WTC11 (cell line): ENCODE measurements at regions not wholly inside any gene's neighbourhood (a gene's known extent, or its start where the extent isn't known, plus 50 kb on each side); places are given as distances from the start of the nearest gene placed in this dataset.

Experiments
- ATAC-seq: fragments of 200-7000 bp; cut with Tn5 transposase; 2 replicates; pipeline ENCODE4 v1.10.0; 2021; ENCODE audit warnings: mild to moderate bottlenecking, moderate library complexity
- CTCF ChIA-PET: fragments of 300-600 bp; sonication (Branson Sonifier 250); formaldehyde crosslinking; loops from one replicate; lab custom pipeline; 2021; ENCODE audit warnings: antibody characterized with exemption; lab: Charles Lee
- POLR2A ChIA-PET: fragments of 350-600 bp; sonication (Branson Sonifier 250); formaldehyde crosslinking; loops from one replicate; lab custom pipeline; 2021; ENCODE audit warnings: antibody characterized with exemption; lab: Charles Lee
- DNase-seq: peaks from one replicate; pipeline ENCODE4 v3.0.0; 2021; ENCODE audit warnings: low spot score
- H3K27ac Mint-ChIP-seq: 2 replicates; pipeline ENCODE4 v1.8.0; 2021; ENCODE audit warnings: mixed read lengths
- H3K27me3 Mint-ChIP-seq: 2 replicates; pipeline ENCODE4 v1.8.0; 2021; ENCODE audit warnings: low read depth, mild to moderate bottlenecking, moderate library complexity, mixed read lengths
- H3K36me3 Mint-ChIP-seq: 2 replicates; pipeline ENCODE4 v1.8.0; 2021; ENCODE audit warnings: mixed read lengths
- H3K4me1 Mint-ChIP-seq: 2 replicates; pipeline ENCODE4 v1.8.0; 2022; ENCODE audit warnings: mixed read lengths
- H3K4me3 Mint-ChIP-seq: 2 replicates; pipeline ENCODE4 v1.8.0; 2021; ENCODE audit warnings: mild to moderate bottlenecking, moderate library complexity, mixed read lengths
- H3K9me3 Mint-ChIP-seq: 2 replicates; pipeline ENCODE4 v1.8.0; 2021; ENCODE audit warnings: mixed read lengths
- CBFB ChIP-seq: sonication (generic); formaldehyde crosslinking; IDR thresholded peaks from 2 replicates; pipeline ENCODE4 v1.8.1; 2022; ENCODE audit warnings: mild to moderate bottlenecking, low read depth, missing genetic modification reagents
- CREM ChIP-seq: sonication (generic); formaldehyde crosslinking; IDR thresholded peaks from 2 replicates; pipeline ENCODE4 v1.8.1; 2022; ENCODE audit warnings: mild to moderate bottlenecking, missing genetic modification reagents, moderate library complexity
- EMX1 ChIP-seq: fragments of 250-450 bp; sonication (Bioruptor Pico); IDR thresholded peaks from 2 replicates; pipeline ENCODE4 v1.8.0; 2021; ENCODE audit warnings: mild to moderate bottlenecking
- ESRRA ChIP-seq: sonication (generic); formaldehyde crosslinking; IDR thresholded peaks from 2 replicates; pipeline ENCODE4 v1.8.1; 2022; ENCODE audit warnings: mild to moderate bottlenecking, missing genetic modification reagents, borderline replicate concordance
- GRHL2 ChIP-seq: fragments of 250-450 bp; sonication (Bioruptor Pico); IDR thresholded peaks from 2 replicates; pipeline ENCODE4 v1.8.0; 2022; ENCODE audit warnings: mild to moderate bottlenecking, moderate library complexity; ENCODE audit not compliant: insufficient replicate concordance, severe bottlenecking
- GTF2I ChIP-seq: fragments of 250-450 bp; sonication (Bioruptor Pico); conservative IDR thresholded peaks from 2 replicates; pipeline ENCODE4 v1.4.0; 2021; ENCODE audit warnings: mild to moderate bottlenecking
- NR1H2 ChIP-seq: sonication (generic); formaldehyde crosslinking; IDR thresholded peaks from 2 replicates; pipeline ENCODE4 v1.9.0; 2021; ENCODE audit warnings: mild to moderate bottlenecking, moderate library complexity, missing genetic modification reagents
- NR2C2 ChIP-seq: sonication (generic); formaldehyde crosslinking; IDR thresholded peaks from 2 replicates; pipeline ENCODE4 v1.8.0; 2022; ENCODE audit warnings: mild to moderate bottlenecking, missing genetic modification reagents
- OVOL2 ChIP-seq: fragments of 250-450 bp; sonication (Bioruptor Pico); IDR thresholded peaks from 2 replicates; pipeline ENCODE4 v1.9.0; 2021; ENCODE audit warnings: mild to moderate bottlenecking, borderline replicate concordance
- PRRX2 ChIP-seq: fragments of 250-450 bp; sonication (Bioruptor Pico); IDR thresholded peaks from 2 replicates; pipeline ENCODE4 v1.8.0; 2021; ENCODE audit warnings: mild to moderate bottlenecking
- RORB ChIP-seq: fragments of 250-450 bp; sonication (Bioruptor Pico); IDR thresholded peaks from 2 replicates; pipeline ENCODE4 v1.9.0; 2021; ENCODE audit warnings: mild to moderate bottlenecking
- SMAD3 ChIP-seq: sonication (generic); formaldehyde crosslinking; IDR thresholded peaks from 2 replicates; pipeline ENCODE4 v1.8.0; 2022; ENCODE audit warnings: missing genetic modification reagents, mild to moderate bottlenecking, borderline replicate concordance
- SOX15 ChIP-seq: fragments of 250-450 bp; sonication (Bioruptor Pico); IDR thresholded peaks from 2 replicates; pipeline ENCODE4 v1.9.0; 2021; ENCODE audit warnings: mild to moderate bottlenecking
- TCF7 ChIP-seq: sonication (generic); formaldehyde crosslinking; IDR thresholded peaks from 2 replicates; pipeline ENCODE4 v1.8.0; 2022; ENCODE audit warnings: mild to moderate bottlenecking, low read depth, missing genetic modification reagents, moderate library complexity
- TEAD4 ChIP-seq: sonication (generic); formaldehyde crosslinking; IDR thresholded peaks from 2 replicates; pipeline ENCODE4 v1.8.0; 2022; ENCODE audit warnings: mild to moderate bottlenecking, missing genetic modification reagents
- ZNF121 ChIP-seq: sonication (generic); formaldehyde crosslinking; IDR thresholded peaks from 2 replicates; pipeline ENCODE4 v1.8.0; 2023; ENCODE audit warnings: missing genetic modification reagents
- ZNF138 ChIP-seq: sonication (generic); formaldehyde crosslinking; conservative IDR thresholded peaks from 2 replicates; pipeline ENCODE4 v1.8.1; 2022; ENCODE audit warnings: mild to moderate bottlenecking, moderate library complexity, missing genetic modification reagents
- TF ChIP-seq, protein P1 (sequence below): sonication (generic); formaldehyde crosslinking; IDR thresholded peaks from 2 replicates; pipeline ENCODE4 v1.8.0; 2022; ENCODE audit warnings: mild to moderate bottlenecking, missing genetic modification reagents
- TF ChIP-seq, protein P2 (sequence below): sonication (generic); formaldehyde crosslinking; IDR thresholded peaks from 2 replicates; pipeline ENCODE4 v1.8.1; 2023; ENCODE audit warnings: mild to moderate bottlenecking, missing genetic modification reagents, moderate library complexity
- TF ChIP-seq, protein P3 (sequence below): sonication (generic); formaldehyde crosslinking; IDR thresholded peaks from 2 replicates; pipeline ENCODE4 v1.8.0; 2022; ENCODE audit warnings: mild to moderate bottlenecking, missing genetic modification reagents
- TF ChIP-seq, protein P4 (sequence below): sonication (generic); formaldehyde crosslinking; IDR thresholded peaks from 2 replicates; pipeline ENCODE4 v1.8.1; 2023; ENCODE audit warnings: mild to moderate bottlenecking, missing genetic modification reagents
- TF ChIP-seq, protein P5 (sequence below): sonication (generic); formaldehyde crosslinking; IDR thresholded peaks from 2 replicates; pipeline ENCODE4 v1.8.1; 2023; ENCODE audit warnings: mild to moderate bottlenecking, moderate library complexity, missing genetic modification reagents
- TF ChIP-seq, protein P6 (sequence below): sonication (generic); formaldehyde crosslinking; IDR thresholded peaks from 2 replicates; pipeline ENCODE4 v1.8.1; 2022; ENCODE audit warnings: low read depth, missing genetic modification reagents, borderline replicate concordance
- TF ChIP-seq, protein P7 (sequence below): sonication (generic); formaldehyde crosslinking; IDR thresholded peaks from 2 replicates; pipeline ENCODE4 v1.8.0; 2022; ENCODE audit warnings: mild to moderate bottlenecking, missing genetic modification reagents
- TF ChIP-seq, protein P8 (sequence below): sonication (generic); formaldehyde crosslinking; IDR thresholded peaks from 2 replicates; pipeline ENCODE4 v1.8.1; 2022; ENCODE audit warnings: mild to moderate bottlenecking, missing genetic modification reagents, moderate library complexity, borderline replicate concordance

DNA sequence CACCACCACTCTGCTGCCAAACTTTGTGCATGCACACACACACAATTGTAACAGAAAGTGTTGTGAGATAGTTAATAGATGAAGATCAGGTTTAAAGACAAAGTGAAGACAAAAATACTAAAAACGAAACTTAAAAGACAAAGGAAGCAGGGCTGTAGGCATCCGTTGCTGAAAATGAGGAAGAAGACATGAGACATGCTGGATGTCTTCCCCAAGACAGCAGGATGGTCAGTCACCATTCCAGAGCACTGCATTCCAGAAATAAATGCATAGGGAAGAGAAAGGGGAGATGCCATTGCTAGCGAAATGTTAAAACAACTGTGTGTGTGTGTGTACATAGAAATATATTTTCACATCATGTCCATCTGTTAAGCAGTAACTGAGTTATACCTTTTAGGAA lies 520.1 kb downstream of the SUCLA2 start (continued):
- TF ChIP-seq CBFB: no peak

DNA sequence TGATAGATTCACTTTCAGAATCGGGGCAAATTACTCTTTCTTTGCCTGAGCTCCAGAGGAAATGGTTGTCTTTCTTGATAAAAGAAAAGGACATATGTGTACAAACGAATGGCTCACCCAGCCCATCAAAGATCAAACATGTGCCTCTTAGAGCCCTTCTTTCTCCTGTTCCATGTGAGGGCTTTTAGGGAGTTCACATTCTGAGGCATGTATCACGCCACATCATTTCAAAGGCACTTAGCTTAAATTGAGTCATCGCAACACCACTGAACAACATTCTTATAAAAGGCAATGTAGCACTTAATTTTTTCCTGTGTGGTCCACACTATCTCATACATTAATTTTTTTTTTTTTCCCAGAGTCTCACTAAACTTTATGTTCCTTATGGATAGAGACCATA lies 521.0 kb downstream of the SUCLA2 start:
- Mint-ChIP-seq H3K4me1 (peaks cover 9% of the 10 kb centered on the region), H3K27ac (no peak overlapping the region), H3K36me3 (no peaks in the 10 kb centered on the region), H3K27me3 (no peaks in the 10 kb centered on the region), H3K9me3 (peaks cover 3% of the 10 kb centered on the region; the same call in 1 of the 2 replicates), H3K4me3 (no peak overlapping the region)
- ATAC-seq (no peak), DNase-seq (no peak)
- ChIA-PET POLR2A (no interaction called here), CTCF (no interaction called here)
- no peak for TF ChIP-seq SOX15 (CRISPR knock-in tag)
- no peak for TF ChIP-seq CBFB
- TF ChIP-seq NR1H2 (CRISPR knock-in tag): no peak
- no peak for TF ChIP-seq GRHL2 (CRISPR knock-in tag)
- no peak for TF ChIP-seq TCF7
- TF ChIP-seq, protein P1, sequence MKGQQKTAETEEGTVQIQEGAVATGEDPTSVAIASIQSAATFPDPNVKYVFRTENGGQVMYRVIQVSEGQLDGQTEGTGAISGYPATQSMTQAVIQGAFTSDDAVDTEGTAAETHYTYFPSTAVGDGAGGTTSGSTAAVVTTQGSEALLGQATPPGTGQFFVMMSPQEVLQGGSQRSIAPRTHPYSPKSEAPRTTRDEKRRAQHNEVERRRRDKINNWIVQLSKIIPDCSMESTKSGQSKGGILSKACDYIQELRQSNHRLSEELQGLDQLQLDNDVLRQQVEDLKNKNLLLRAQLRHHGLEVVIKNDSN: no peak
- TF ChIP-seq, protein P2, sequence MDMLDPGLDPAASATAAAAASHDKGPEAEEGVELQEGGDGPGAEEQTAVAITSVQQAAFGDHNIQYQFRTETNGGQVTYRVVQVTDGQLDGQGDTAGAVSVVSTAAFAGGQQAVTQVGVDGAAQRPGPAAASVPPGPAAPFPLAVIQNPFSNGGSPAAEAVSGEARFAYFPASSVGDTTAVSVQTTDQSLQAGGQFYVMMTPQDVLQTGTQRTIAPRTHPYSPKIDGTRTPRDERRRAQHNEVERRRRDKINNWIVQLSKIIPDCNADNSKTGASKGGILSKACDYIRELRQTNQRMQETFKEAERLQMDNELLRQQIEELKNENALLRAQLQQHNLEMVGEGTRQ: no peak
- TF ChIP-seq GTF2I (CRISPR knock-in tag): no peak
- TF ChIP-seq ZNF121 (CRISPR knock-in tag): no peak
- TF ChIP-seq, protein P3, sequence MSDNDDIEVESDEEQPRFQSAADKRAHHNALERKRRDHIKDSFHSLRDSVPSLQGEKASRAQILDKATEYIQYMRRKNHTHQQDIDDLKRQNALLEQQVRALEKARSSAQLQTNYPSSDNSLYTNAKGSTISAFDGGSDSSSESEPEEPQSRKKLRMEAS: no peak
- no peak for TF ChIP-seq TEAD4 (CRISPR knock-in tag)
- TF ChIP-seq, protein P4, sequence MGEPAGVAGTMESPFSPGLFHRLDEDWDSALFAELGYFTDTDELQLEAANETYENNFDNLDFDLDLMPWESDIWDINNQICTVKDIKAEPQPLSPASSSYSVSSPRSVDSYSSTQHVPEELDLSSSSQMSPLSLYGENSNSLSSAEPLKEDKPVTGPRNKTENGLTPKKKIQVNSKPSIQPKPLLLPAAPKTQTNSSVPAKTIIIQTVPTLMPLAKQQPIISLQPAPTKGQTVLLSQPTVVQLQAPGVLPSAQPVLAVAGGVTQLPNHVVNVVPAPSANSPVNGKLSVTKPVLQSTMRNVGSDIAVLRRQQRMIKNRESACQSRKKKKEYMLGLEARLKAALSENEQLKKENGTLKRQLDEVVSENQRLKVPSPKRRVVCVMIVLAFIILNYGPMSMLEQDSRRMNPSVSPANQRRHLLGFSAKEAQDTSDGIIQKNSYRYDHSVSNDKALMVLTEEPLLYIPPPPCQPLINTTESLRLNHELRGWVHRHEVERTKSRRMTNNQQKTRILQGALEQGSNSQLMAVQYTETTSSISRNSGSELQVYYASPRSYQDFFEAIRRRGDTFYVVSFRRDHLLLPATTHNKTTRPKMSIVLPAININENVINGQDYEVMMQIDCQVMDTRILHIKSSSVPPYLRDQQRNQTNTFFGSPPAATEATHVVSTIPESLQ (CRISPR knock-in tag): no peak

DNA sequence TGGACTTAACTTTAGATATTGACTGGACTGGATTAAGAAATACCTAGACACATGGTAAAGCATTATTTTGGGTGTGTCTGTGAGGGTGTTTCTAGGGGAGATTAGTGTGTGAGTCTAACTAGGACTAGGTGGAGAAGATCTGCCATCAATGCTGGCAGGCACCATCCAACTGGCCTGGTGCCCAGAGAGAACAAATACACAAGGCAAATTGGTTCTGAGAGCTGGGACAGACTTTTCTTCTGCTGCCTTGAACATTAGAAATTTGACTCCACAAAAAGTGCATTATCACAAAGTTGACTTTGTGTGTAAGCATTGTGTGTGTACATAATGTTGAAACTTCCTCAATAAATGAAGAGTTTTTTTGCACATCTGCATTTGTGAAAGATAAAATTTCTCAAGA lies 522.1 kb downstream of the SUCLA2 start:
- no peaks in the 10 kb centered on the region for H3K27me3 Mint-ChIP-seq
- peaks cover 3% of the 10 kb centered on the region; the same call in 1 of the 2 replicates for H3K9me3 Mint-ChIP-seq
- H3K4me3 Mint-ChIP-seq: no peak overlapping the region
- no peak overlapping the region for H3K27ac Mint-ChIP-seq
- DNase-seq: no peak
- no peaks in the 10 kb centered on the region for H3K36me3 Mint-ChIP-seq
- CTCF ChIA-PET: no interaction called here
- POLR2A ChIA-PET: no interaction called here
- peaks cover 13% of the 10 kb centered on the region for H3K4me1 Mint-ChIP-seq
- ATAC-seq: no peak
- TF ChIP-seq, protein P5, sequence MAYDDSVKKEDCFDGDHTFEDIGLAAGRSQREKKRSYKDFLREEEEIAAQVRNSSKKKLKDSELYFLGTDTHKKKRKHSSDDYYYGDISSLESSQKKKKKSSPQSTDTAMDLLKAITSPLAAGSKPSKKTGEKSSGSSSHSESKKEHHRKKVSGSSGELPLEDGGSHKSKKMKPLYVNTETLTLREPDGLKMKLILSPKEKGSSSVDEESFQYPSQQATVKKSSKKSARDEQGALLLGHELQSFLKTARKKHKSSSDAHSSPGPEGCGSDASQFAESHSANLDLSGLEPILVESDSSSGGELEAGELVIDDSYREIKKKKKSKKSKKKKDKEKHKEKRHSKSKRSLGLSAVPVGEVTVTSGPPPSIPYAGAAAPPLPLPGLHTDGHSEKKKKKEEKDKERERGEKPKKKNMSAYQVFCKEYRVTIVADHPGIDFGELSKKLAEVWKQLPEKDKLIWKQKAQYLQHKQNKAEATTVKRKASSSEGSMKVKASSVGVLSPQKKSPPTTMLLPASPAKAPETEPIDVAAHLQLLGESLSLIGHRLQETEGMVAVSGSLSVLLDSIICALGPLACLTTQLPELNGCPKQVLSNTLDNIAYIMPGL (CRISPR knock-in tag): no peak
- TF ChIP-seq PRRX2 (CRISPR knock-in tag) (no peak), ESRRA (no peak), ZNF121 (CRISPR knock-in tag) (no peak), NR2C2 (CRISPR knock-in tag) (no peak), EMX1 (no peak), RORB (no peak), ZNF138 (CRISPR knock-in tag) (no peak), CREM (CRISPR knock-in tag) (no peak), NR1H2 (CRISPR knock-in tag) (no peak), SMAD3 (CRISPR knock-in tag) (no peak), OVOL2 (CRISPR knock-in tag) (no peak)
- TF ChIP-seq, protein P6, sequence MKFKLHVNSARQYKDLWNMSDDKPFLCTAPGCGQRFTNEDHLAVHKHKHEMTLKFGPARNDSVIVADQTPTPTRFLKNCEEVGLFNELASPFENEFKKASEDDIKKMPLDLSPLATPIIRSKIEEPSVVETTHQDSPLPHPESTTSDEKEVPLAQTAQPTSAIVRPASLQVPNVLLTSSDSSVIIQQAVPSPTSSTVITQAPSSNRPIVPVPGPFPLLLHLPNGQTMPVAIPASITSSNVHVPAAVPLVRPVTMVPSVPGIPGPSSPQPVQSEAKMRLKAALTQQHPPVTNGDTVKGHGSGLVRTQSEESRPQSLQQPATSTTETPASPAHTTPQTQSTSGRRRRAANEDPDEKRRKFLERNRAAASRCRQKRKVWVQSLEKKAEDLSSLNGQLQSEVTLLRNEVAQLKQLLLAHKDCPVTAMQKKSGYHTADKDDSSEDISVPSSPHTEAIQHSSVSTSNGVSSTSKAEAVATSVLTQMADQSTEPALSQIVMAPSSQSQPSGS (CRISPR knock-in tag): no peak
- TF ChIP-seq, protein P2: no peak
- TF ChIP-seq, protein P7, sequence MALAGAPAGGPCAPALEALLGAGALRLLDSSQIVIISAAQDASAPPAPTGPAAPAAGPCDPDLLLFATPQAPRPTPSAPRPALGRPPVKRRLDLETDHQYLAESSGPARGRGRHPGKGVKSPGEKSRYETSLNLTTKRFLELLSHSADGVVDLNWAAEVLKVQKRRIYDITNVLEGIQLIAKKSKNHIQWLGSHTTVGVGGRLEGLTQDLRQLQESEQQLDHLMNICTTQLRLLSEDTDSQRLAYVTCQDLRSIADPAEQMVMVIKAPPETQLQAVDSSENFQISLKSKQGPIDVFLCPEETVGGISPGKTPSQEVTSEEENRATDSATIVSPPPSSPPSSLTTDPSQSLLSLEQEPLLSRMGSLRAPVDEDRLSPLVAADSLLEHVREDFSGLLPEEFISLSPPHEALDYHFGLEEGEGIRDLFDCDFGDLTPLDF (CRISPR knock-in tag): no peak
- TF ChIP-seq, protein P8, sequence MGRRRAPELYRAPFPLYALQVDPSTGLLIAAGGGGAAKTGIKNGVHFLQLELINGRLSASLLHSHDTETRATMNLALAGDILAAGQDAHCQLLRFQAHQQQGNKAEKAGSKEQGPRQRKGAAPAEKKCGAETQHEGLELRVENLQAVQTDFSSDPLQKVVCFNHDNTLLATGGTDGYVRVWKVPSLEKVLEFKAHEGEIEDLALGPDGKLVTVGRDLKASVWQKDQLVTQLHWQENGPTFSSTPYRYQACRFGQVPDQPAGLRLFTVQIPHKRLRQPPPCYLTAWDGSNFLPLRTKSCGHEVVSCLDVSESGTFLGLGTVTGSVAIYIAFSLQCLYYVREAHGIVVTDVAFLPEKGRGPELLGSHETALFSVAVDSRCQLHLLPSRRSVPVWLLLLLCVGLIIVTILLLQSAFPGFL: no peak
